ENCODE measurements at regions not wholly inside any gene's neighbourhood (a gene's known extent, or its start where the extent isn't known, plus 50 kb on each side); places are given as distances from the start of the nearest gene placed in this dataset.

GRCh38 chr14:106506881-106507305, 980.5 kb downstream of the TMEM121 start:
- TF ChIP-seq CTCF (conservative IDR thresholded peaks at IDR 0.05; ENCODE audit: low read depth, low read length) (no peak), EZH2 (IDR thresholded peaks at IDR 0.05; ENCODE audit: borderline replicate concordance, low read depth, low read length, poor library complexity, severe bottlenecking) (no peak)
